Uterus (tissue), 3 donors: ENCODE measurements at regions not wholly inside any gene's neighbourhood (a gene's known extent, or its start where the extent isn't known, plus 50 kb on each side); places are given as distances from the start of the nearest gene placed in this dataset.

Experiments used
- DNase-seq, 2 donors: peaks; one replicate each; pipeline ENCODE4 v3.0.0-alpha.2; 2019 to 2020
- H3K27ac ChIP-seq, 2 donors: fragments of 200-600 bp; sonication (generic); 1 replicate in 1 of 2; 2 replicates in 1 of 2; pipeline ENCODE4 v1.5.1; 2016 to 2018
- H3K27me3 ChIP-seq, 2 donors: fragments of 200-600 bp; sonication (generic); one replicate each; pipeline ENCODE4 v1.5.1; 2018 to 2019; ENCODE audit warnings: control low read depth in 1 of 2
- H3K36me3 ChIP-seq, 2 donors: fragments of 200-600 bp; sonication (generic); one replicate each; pipeline ENCODE4 v1.5.1; 2019; ENCODE audit warnings: control low read depth in 1 of 2
- H3K4me1 ChIP-seq, 2 donors: fragments of 200-600 bp; sonication (generic); one replicate each; pipeline ENCODE4 v1.5.1; 2018 to 2019; ENCODE audit warnings: control low read depth in 1 of 2
- H3K4me3 ChIP-seq, 2 donors: fragments of 200-600 bp; sonication (generic); 1 replicate in 1 of 2; 2 replicates in 1 of 2; pipeline ENCODE4 v1.5.1; 2018 to 2019; ENCODE audit warnings: mild to moderate bottlenecking in 1 of 2
- H3K9me3 ChIP-seq, 2 donors: fragments of 200-600 bp; sonication (generic); one replicate each; pipeline ENCODE4 v1.5.1; 2019; ENCODE audit warnings: control low read depth in 1 of 2
- POLR2A ChIP-seq, 2 donors: fragments of 450-650 bp; IDR thresholded peaks; one replicate each; pipeline ENCODE4 v1.6.1; 2016; ENCODE audit warnings: antibody characterized with exemption in 2 of 2, mild to moderate bottlenecking in 1 of 2, moderate library complexity in 1 of 2
- intact Hi-C: fragments of 100-400 bp; cut with DNase I; formaldehyde crosslinking; loops from one replicate; pipeline ENCODE4 v1.15.1; 2023; ENCODE audit warnings: low total_unique reads
- TF ChIP-seq, protein P1 (sequence below), 4 experiments: fragments of 200-600 bp in 2 of 4; fragments of 450-650 bp in 2 of 4; sonication (generic) in 2 of 4; IDR thresholded peaks; one replicate each; pipeline ENCODE4 v1.5.1; 2016 to 2019; ENCODE audit warnings: antibody characterized with exemption in 4 of 4, mild to moderate bottlenecking in 2 of 4, moderate library complexity in 1 of 4
- donor health status: DM: yes; HTN: yes; CAD: no.

- Histone ChIP-seq H3K4me1 (no peaks in the 10 kb centered on the region), H3K27me3 (no peaks in the 10 kb centered on the region), H3K36me3 (no peaks in the 10 kb centered on the region), H3K4me3 (no peak overlapping the region), H3K9me3 (no peaks in the 10 kb centered on the region), H3K27ac (no peak overlapping the region)
- no peak for TF ChIP-seq POLR2A (IDR thresholded peaks at IDR 0.05)
- TF ChIP-seq, protein P1, sequence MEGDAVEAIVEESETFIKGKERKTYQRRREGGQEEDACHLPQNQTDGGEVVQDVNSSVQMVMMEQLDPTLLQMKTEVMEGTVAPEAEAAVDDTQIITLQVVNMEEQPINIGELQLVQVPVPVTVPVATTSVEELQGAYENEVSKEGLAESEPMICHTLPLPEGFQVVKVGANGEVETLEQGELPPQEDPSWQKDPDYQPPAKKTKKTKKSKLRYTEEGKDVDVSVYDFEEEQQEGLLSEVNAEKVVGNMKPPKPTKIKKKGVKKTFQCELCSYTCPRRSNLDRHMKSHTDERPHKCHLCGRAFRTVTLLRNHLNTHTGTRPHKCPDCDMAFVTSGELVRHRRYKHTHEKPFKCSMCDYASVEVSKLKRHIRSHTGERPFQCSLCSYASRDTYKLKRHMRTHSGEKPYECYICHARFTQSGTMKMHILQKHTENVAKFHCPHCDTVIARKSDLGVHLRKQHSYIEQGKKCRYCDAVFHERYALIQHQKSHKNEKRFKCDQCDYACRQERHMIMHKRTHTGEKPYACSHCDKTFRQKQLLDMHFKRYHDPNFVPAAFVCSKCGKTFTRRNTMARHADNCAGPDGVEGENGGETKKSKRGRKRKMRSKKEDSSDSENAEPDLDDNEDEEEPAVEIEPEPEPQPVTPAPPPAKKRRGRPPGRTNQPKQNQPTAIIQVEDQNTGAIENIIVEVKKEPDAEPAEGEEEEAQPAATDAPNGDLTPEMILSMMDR (IDR thresholded peaks at IDR 0.05) = no peak
- no peak for DNase-seq
- intact Hi-C loops = no loop called here
Measured at GRCh38 chr20:12528591-12529041, 480.2 kb upstream of the SPTLC3 start.

- H3K4me1 ChIP-seq = no peaks in the 10 kb centered on the region
- H3K36me3 ChIP-seq = no peaks in the 10 kb centered on the region
- no peak for DNase-seq
- TF ChIP-seq POLR2A (IDR thresholded peaks at IDR 0.05) = no peak
- TF ChIP-seq, protein P1 (IDR thresholded peaks at IDR 0.05) = no peak
- intact Hi-C loops = no loop called here
- H3K9me3 ChIP-seq = no peaks in the 10 kb centered on the region
- H3K27ac ChIP-seq = no peak overlapping the region
- H3K27me3 ChIP-seq = no peaks in the 10 kb centered on the region
- no peak overlapping the region for H3K4me3 ChIP-seq
Measured at GRCh38 chr20:12531626-12532025, 477.1 kb upstream of the SPTLC3 start.

GRCh38 chr20:12535316-12535715 lies 473.5 kb upstream of the SPTLC3 start:
- Histone ChIP-seq H3K9me3 (peaks cover 0 to 5% of the 10 kb centered on the region in 2 donors), H3K27ac (no peak overlapping the region), H3K36me3 (no peaks in the 10 kb centered on the region), H3K27me3 (no peaks in the 10 kb centered on the region), H3K4me1 (no peaks in the 10 kb centered on the region), H3K4me3 (no peak overlapping the region)
- TF ChIP-seq, protein P1 (IDR thresholded peaks at IDR 0.05) = no peak
- intact Hi-C loops = no loop called here
- no peak for DNase-seq

DNA sequence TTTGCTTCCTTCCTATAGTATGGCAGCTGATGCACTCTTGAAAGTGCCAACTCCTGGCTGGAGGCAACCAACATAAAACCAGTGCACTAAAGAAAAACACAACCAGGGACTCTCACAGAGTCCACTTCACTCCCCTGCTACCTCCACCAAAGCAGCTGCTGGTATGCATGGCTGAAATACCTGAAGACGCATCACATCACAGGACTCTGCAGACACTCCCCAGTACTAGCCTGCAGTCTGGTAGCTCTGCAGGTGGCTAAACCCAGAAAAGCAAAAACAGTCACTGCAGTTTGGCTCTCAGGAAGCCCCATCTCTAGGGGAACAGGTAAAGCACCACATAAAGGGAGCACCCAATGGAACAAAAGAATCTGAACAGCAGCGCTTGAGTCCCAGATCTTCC lies 473.0 kb upstream of the SPTLC3 start:
- H3K9me3 ChIP-seq = peaks cover 0 to 5% of the 10 kb centered on the region in 2 donors
- no peak overlapping the region for H3K27ac ChIP-seq
- no peaks in the 10 kb centered on the region for H3K4me1 ChIP-seq
- no peaks in the 10 kb centered on the region for H3K36me3 ChIP-seq
- no peak for DNase-seq
- intact Hi-C loops = no loop called here
- H3K27me3 ChIP-seq = no peaks in the 10 kb centered on the region
- TF ChIP-seq, protein P1 (IDR thresholded peaks at IDR 0.05) = no peak
- no peak for TF ChIP-seq POLR2A (IDR thresholded peaks at IDR 0.05)
- H3K4me3 ChIP-seq = no peak overlapping the region

DNA sequence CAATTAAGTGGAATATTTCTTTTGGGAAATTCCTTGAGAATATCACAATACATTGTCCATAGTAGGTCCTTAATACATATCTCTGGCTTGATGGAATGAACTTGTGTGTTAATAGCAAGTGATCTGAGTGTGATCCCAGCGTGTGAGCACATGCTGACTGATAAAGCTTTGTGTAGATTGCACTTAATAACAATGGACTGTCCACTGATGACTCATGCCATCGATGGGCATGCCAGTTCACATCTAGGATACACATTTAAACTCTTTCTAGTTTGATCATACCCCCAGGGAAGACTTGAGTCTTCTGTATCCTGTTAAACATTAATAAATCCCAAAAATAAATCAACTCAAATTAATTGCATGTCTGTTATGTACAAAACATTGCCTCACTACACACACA lies 454.3 kb upstream of the SPTLC3 start:
- TF ChIP-seq, protein P1 (IDR thresholded peaks at IDR 0.05) = no peak
- no peak for TF ChIP-seq POLR2A (IDR thresholded peaks at IDR 0.05)
- intact Hi-C loops = no loop called here
- Histone ChIP-seq H3K4me1 (no peaks in the 10 kb centered on the region), H3K27ac (no peak overlapping the region), H3K4me3 (no peak overlapping the region), H3K36me3 (no peaks in the 10 kb centered on the region), H3K27me3 (no peaks in the 10 kb centered on the region), H3K9me3 (no peaks in the 10 kb centered on the region)
- DNase-seq = no peak
